ENCODE measurements at regions not wholly inside any gene's neighbourhood (a gene's known extent, or its start where the extent isn't known, plus 50 kb on each side); places are given as distances from the start of the nearest gene placed in this dataset.

DNA sequence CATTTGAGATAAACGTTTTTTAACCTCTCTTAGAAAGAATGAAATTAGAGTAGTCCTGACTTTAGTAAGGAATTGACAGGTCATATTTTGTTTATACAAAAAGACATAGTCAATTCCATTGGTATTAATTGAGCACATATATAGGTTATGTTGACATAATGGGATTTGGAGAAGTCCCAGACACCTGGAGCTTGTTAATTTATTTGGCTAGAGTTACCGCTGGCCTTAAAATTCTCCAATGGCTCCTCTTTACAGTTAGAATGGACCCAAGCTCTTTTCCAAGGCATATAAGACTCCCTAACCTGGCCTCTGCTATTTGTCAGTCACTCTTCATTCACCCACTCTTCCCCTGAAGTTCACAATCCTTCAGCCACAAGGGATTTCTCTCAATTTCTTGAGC is 221.3 kb downstream of the CBLN4 start:
- TF ChIP-seq ARNT (IDR thresholded peaks at IDR 0.05), result no peak
- TF ChIP-seq SP1 (IDR thresholded peaks at IDR 0.05), result no peak
- TF ChIP-seq L3MBTL2 (conservative IDR thresholded peaks at IDR 0.05), result no peak
- no peak for TF ChIP-seq TARDBP (IDR thresholded peaks at IDR 0.05)
- TF ChIP-seq HDGF (IDR thresholded peaks at IDR 0.05; ENCODE audit: borderline replicate concordance), result no peak
- TF ChIP-seq ELF4 (IDR thresholded peaks at IDR 0.05), result no peak
- TF ChIP-seq BHLHE40 (IDR thresholded peaks at IDR 0.05; ENCODE audit: borderline replicate concordance), result no peak
- no peak for TF ChIP-seq FOXM1 (IDR thresholded peaks at IDR 0.05; ENCODE audit: borderline replicate concordance)
- no peak for TF ChIP-seq FOXA1 (IDR thresholded peaks at IDR 0.05)
- no peak for TF ChIP-seq CTBP1 (IDR thresholded peaks at IDR 0.05; ENCODE audit: borderline replicate concordance)
- TF ChIP-seq FOXK2 (IDR thresholded peaks at IDR 0.05), result no peak
- no peak for TF ChIP-seq SUZ12 (IDR thresholded peaks at IDR 0.05)
